ENCODE measurements at regions not wholly inside any gene's neighbourhood (a gene's known extent, or its start where the extent isn't known, plus 50 kb on each side); places are given as distances from the start of the nearest gene placed in this dataset.

GRCh38 chr20:60365064-60365666 is 406.9 kb downstream of the CDH26 start:
- H3K18ac ChIP-seq (ENCODE audit: low read length), result no peak overlapping the region
- no peak overlapping the region for H2AK5ac ChIP-seq (ENCODE audit: low read length)
- no peak overlapping the region for H3K23ac ChIP-seq (ENCODE audit: low read length)
- no peak overlapping the region for H2BK5ac ChIP-seq (ENCODE audit: low read depth, low read length, poor library complexity)
- no peak overlapping the region for H3K4ac ChIP-seq (ENCODE audit: low read depth, low read length)
- H3K27me3 ChIP-seq (ENCODE audit: insufficient read depth, low read length), result no peaks in the 10 kb centered on the region
- no peak overlapping the region for H2BK120ac ChIP-seq (ENCODE audit: insufficient read depth, low read length, poor library complexity)
- no peak overlapping the region for H4K12ac ChIP-seq (ENCODE audit: low read depth, low read length)
- no peak overlapping the region for H3K14ac ChIP-seq (ENCODE audit: low read length)
- no peak overlapping the region for H3K9ac ChIP-seq (ENCODE audit: low read length)
- H3K27ac ChIP-seq (ENCODE audit: low read depth, low read length), result no peak overlapping the region
- no peaks in the 10 kb centered on the region for H3K79me2 ChIP-seq (ENCODE audit: control insufficient read depth, insufficient read depth, low read length, poor library complexity)
- no peak overlapping the region for H3K4me3 ChIP-seq (ENCODE audit: low read depth, low read length)
- no peak overlapping the region for H4K91ac ChIP-seq (ENCODE audit: low read depth, low read length)
- H3K36me3 ChIP-seq (ENCODE audit: control insufficient read depth in 1 of 2, insufficient read depth in 2 of 2, low read length in 2 of 2), result no peaks in the 10 kb centered on the region
- peak in 1 of 2 donors; percentile 28 for DNase-seq
- no peak overlapping the region for H4K8ac ChIP-seq (ENCODE audit: low read depth, low read length)
- H2BK12ac ChIP-seq (ENCODE audit: low read length), result no peak overlapping the region
- no CpG with 5 or more reads among the region's 8 CpGs for WGBS (ENCODE audit: extremely low coverage, insufficient coverage, insufficient read length)
- no peak overlapping the region for H2AFZ ChIP-seq (ENCODE audit: insufficient read depth, low read length, poor library complexity)
- H3K4me1 ChIP-seq (ENCODE audit: control insufficient read depth in 1 of 2, insufficient read depth in 2 of 2, low read length in 2 of 2), result no peaks in the 10 kb centered on the region
- H3K79me1 ChIP-seq (ENCODE audit: low read length), result no peaks in the 10 kb centered on the region
- H3K4me2 ChIP-seq (ENCODE audit: low read length), result no peak overlapping the region
- no peaks in the 10 kb centered on the region for H3K9me3 ChIP-seq (ENCODE audit: insufficient read depth, low read depth, low read length)

GRCh38 chr20:60365882-60366281 is 407.7 kb downstream of the CDH26 start:
- Histone ChIP-seq H2BK12ac (ENCODE audit: low read length) (no peak overlapping the region), H3K4me3 (ENCODE audit: low read depth, low read length) (no peak overlapping the region), H4K91ac (ENCODE audit: low read depth, low read length) (no peak overlapping the region), H2BK120ac (ENCODE audit: insufficient read depth, low read length, poor library complexity) (no peak overlapping the region), H3K4me2 (ENCODE audit: low read length) (no peak overlapping the region), H2BK5ac (ENCODE audit: low read depth, low read length, poor library complexity) (no peak overlapping the region), H4K8ac (ENCODE audit: low read depth, low read length) (no peak overlapping the region), H3K23ac (ENCODE audit: low read length) (no peak overlapping the region), H3K27ac (ENCODE audit: low read depth, low read length) (no peak overlapping the region), H3K79me1 (ENCODE audit: low read length) (no peaks in the 10 kb centered on the region), H3K4me1 (ENCODE audit: control insufficient read depth in 1 of 2, insufficient read depth in 2 of 2, low read length in 2 of 2) (no peaks in the 10 kb centered on the region), H3K14ac (ENCODE audit: low read length) (no peak overlapping the region), H3K9me3 (ENCODE audit: insufficient read depth, low read depth, low read length) (no peaks in the 10 kb centered on the region), H3K4ac (ENCODE audit: low read depth, low read length) (no peak overlapping the region), H3K27me3 (ENCODE audit: insufficient read depth, low read length) (no peaks in the 10 kb centered on the region), H3K79me2 (ENCODE audit: control insufficient read depth, insufficient read depth, low read length, poor library complexity) (no peaks in the 10 kb centered on the region), H3K18ac (ENCODE audit: low read length) (no peak overlapping the region), H3K36me3 (ENCODE audit: control insufficient read depth in 1 of 2, insufficient read depth in 2 of 2, low read length in 2 of 2) (no peaks in the 10 kb centered on the region), H2AK5ac (ENCODE audit: low read length) (no peak overlapping the region), H4K12ac (ENCODE audit: low read depth, low read length) (no peak overlapping the region), H2AFZ (ENCODE audit: insufficient read depth, low read length, poor library complexity) (no peak overlapping the region), H3K9ac (ENCODE audit: low read length) (no peak overlapping the region)
- DNase-seq, result no peak
- WGBS (ENCODE audit: extremely low coverage, insufficient coverage, insufficient read length), result no CpG with 5 or more reads among the region's 7 CpGs

GRCh38 chr20:60371384-60371783 is 413.2 kb downstream of the CDH26 start:
- Histone ChIP-seq H3K18ac (ENCODE audit: low read length) (no peak overlapping the region), H3K23ac (ENCODE audit: low read length) (no peak overlapping the region), H3K4me1 (ENCODE audit: control insufficient read depth in 1 of 2, insufficient read depth in 2 of 2, low read length in 2 of 2) (no peaks in the 10 kb centered on the region), H3K14ac (ENCODE audit: low read length) (no peak overlapping the region), H2AFZ (ENCODE audit: insufficient read depth, low read length, poor library complexity) (no peak overlapping the region), H2BK12ac (ENCODE audit: low read length) (no peak overlapping the region), H3K9ac (ENCODE audit: low read length) (no peak overlapping the region), H4K12ac (ENCODE audit: low read depth, low read length) (no peak overlapping the region), H3K4me3 (ENCODE audit: low read depth, low read length) (no peak overlapping the region), H3K4ac (ENCODE audit: low read depth, low read length) (no peak overlapping the region), H3K4me2 (ENCODE audit: low read length) (no peak overlapping the region), H3K27me3 (ENCODE audit: insufficient read depth, low read length) (no peaks in the 10 kb centered on the region), H2AK5ac (ENCODE audit: low read length) (no peak overlapping the region), H3K36me3 (ENCODE audit: control insufficient read depth in 1 of 2, insufficient read depth in 2 of 2, low read length in 2 of 2) (no peaks in the 10 kb centered on the region), H2BK5ac (ENCODE audit: low read depth, low read length, poor library complexity) (no peak overlapping the region), H3K79me2 (ENCODE audit: control insufficient read depth, insufficient read depth, low read length, poor library complexity) (no peaks in the 10 kb centered on the region), H3K9me3 (ENCODE audit: insufficient read depth, low read depth, low read length) (no peaks in the 10 kb centered on the region), H3K27ac (ENCODE audit: low read depth, low read length) (no peak overlapping the region), H4K8ac (ENCODE audit: low read depth, low read length) (no peak overlapping the region), H4K91ac (ENCODE audit: low read depth, low read length) (no peak overlapping the region), H3K79me1 (ENCODE audit: low read length) (no peaks in the 10 kb centered on the region), H2BK120ac (ENCODE audit: insufficient read depth, low read length, poor library complexity) (no peak overlapping the region)
- no CpG with 5 or more reads among the region's 6 CpGs for WGBS (ENCODE audit: extremely low coverage, insufficient coverage, insufficient read length)
- DNase-seq, result no peak

DNA sequence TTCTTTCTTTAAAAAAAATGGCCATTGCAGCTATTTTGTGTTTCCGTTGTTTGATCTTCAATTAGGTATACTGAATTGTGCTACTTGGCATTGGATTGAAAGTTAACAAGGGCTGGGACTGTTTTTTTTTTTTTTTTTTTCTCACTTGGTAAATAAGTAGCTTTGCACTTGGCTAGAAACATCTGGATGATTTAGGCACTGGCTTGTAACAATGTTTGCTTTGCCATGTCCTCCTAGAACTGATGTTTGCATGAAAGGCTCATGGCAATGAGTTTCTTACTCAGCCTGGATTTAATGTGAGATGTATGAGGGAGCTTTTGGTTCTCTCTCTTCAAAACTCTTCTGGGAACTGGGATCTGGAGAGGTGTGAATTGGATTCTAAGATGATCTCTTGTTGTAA is 414.1 kb downstream of the CDH26 start:
- no CpG with 5 or more reads among the region's 1 CpG for WGBS (ENCODE audit: extremely low coverage, insufficient coverage, insufficient read length)
- H4K91ac ChIP-seq (ENCODE audit: low read depth, low read length), result no peak overlapping the region
- no peaks in the 10 kb centered on the region for H3K36me3 ChIP-seq (ENCODE audit: control insufficient read depth in 1 of 2, insufficient read depth in 2 of 2, low read length in 2 of 2)
- H3K9me3 ChIP-seq (ENCODE audit: insufficient read depth, low read depth, low read length), result no peaks in the 10 kb centered on the region
- H3K4ac ChIP-seq (ENCODE audit: low read depth, low read length), result no peak overlapping the region
- H3K18ac ChIP-seq (ENCODE audit: low read length), result no peak overlapping the region
- H3K4me1 ChIP-seq (ENCODE audit: control insufficient read depth in 1 of 2, insufficient read depth in 2 of 2, low read length in 2 of 2), result no peaks in the 10 kb centered on the region
- H3K4me2 ChIP-seq (ENCODE audit: low read length), result no peak overlapping the region
- no peak overlapping the region for H2AK5ac ChIP-seq (ENCODE audit: low read length)
- H2BK120ac ChIP-seq (ENCODE audit: insufficient read depth, low read length, poor library complexity), result no peak overlapping the region
- no peak overlapping the region for H3K9ac ChIP-seq (ENCODE audit: low read length)
- no peak for DNase-seq
- H3K14ac ChIP-seq (ENCODE audit: low read length), result no peak overlapping the region
- no peak overlapping the region for H3K23ac ChIP-seq (ENCODE audit: low read length)
- H2BK5ac ChIP-seq (ENCODE audit: low read depth, low read length, poor library complexity), result no peak overlapping the region
- no peaks in the 10 kb centered on the region for H3K79me2 ChIP-seq (ENCODE audit: control insufficient read depth, insufficient read depth, low read length, poor library complexity)
- no peak overlapping the region for H4K8ac ChIP-seq (ENCODE audit: low read depth, low read length)
- no peak overlapping the region for H4K12ac ChIP-seq (ENCODE audit: low read depth, low read length)
- no peak overlapping the region for H2AFZ ChIP-seq (ENCODE audit: insufficient read depth, low read length, poor library complexity)
- H3K4me3 ChIP-seq (ENCODE audit: low read depth, low read length), result no peak overlapping the region
- H3K79me1 ChIP-seq (ENCODE audit: low read length), result no peaks in the 10 kb centered on the region
- H3K27ac ChIP-seq (ENCODE audit: low read depth, low read length), result no peak overlapping the region
- H3K27me3 ChIP-seq (ENCODE audit: insufficient read depth, low read length), result no peaks in the 10 kb centered on the region
- H2BK12ac ChIP-seq (ENCODE audit: low read length), result no peak overlapping the region
